NOMO-1 treated with dmso at 0.1 percent for 144 hours (cell line): ENCODE measurements at regions not wholly inside any gene's neighbourhood (a gene's known extent, or its start where the extent isn't known, plus 50 kb on each side); places are given as distances from the start of the nearest gene placed in this dataset.
"Not testable (repeated sequence)": the region's sequence is repeated elsewhere in the genome, so short reads cannot be mapped to it uniquely, and the experiment has no call there.

Experiments used
- DNase-seq: peaks from one replicate; lab custom pipeline; 2025; ENCODE audit not compliant: unreplicated experiment; lab: John Stamatoyannopoulos, UW

DNA sequence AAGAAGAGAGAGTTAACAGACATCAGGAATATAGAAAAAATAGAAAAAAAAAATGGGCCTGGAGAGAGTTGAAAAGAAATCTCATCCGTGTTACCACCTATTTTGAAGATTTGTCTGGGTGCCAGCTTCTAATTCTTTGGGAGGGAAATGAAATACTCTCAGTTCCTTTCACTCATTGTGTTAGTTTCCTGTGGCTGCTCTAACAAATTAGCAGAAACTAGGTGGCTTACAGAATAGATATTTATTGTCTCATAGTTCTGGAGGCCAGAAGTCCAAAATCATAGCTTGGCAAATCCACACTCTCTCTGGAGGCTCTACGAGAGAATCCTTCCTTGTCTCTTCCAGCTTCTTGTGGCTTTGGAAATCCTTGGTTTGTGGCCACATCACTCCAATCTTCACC is 225.1 kb upstream of the BTBD3 start:
- no peak for DNase-seq

DNA sequence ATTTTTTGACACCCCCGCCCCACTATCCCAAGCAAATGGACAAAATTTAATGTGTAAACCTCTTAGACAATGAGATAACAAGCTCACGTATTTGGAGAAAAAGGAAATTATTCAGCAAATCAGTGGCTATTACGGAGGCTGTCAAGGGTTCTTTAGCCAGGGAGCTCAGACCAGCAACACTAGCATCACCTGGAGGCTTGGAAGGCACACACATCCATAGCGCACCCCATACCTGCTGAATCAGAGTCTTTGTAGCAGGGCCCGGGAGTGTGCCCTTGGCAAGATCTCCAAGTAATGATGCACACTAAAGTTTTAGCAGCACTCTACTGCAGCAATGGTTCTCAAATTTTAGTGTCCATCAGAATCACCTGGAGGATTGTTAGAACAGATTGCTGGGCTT is 223.2 kb upstream of the BTBD3 start:
- DNase-seq = no peak

DNA sequence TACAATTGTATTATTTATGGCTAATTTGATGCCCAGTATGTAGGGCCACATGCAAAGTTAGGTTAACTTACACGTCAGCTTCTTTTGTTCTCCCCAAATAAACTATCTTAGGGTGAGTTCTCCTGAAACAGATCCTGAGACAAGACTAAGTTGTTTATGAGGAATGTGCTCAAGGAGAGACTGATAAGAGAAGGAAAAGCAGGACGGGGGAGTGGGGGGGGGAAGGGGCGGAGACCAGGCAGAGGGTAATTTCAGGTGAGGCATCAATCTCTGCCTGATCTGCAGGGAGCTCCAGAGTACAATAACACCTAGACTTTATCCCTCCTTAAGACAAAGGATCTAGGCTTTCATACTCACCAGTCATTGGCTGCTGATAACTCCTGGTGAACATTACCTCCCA is 220.6 kb upstream of the BTBD3 start:
- DNase-seq = no peak

DNA sequence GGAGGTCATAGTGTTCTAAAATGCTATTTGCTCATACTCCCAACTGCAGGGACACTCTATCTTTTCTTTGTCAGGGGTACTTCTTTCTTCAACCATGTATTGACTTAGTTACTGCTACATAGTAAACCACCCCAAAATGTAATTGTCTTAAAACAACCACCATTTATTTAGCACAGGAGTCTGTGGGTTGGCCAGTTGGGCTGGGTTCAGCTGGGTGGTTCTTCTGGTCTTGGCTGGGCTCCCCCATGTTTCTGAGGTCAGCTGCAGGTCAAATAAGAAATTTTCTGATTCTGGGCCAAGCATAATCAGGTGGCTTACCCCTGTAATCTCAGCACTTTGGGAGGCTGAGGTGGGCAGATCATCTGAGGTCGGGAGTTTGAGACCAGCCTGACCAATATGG is 220.0 kb upstream of the BTBD3 start:
- DNase-seq = no peak

- DNase-seq = no peak
Measured at GRCh38 chr20:11698124-11698523, 219.6 kb upstream of the BTBD3 start.

GRCh38 chr20:11700831-11701230 is 216.9 kb upstream of the BTBD3 start:
- peak; percentile 34 for DNase-seq

GRCh38 chr20:11702721-11703518 is 214.8 kb upstream of the BTBD3 start:
- no peak for DNase-seq

GRCh38 chr20:11705512-11705911 is 212.2 kb upstream of the BTBD3 start:
- DNase-seq = no peak

DNA sequence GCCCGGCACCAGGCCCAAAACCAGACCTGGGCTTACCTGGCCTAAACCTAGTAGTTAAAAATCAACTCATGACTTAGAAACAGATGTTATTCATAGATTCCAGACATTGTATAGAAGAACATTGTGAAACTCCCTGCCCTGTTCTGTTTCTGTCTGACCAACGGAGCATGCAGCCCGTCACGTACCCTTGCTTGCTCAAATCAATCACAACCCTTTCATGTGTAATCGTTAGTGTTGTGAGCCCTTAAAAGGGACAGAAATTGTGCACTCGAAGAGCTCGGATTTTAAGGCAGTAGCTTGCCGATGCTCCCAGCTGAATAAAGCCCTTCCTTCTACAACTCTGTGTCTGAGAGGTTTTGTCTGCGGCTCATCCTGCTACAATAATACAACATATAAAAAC is 209.5 kb upstream of the BTBD3 start:
- not testable (repeated sequence) for DNase-seq

GRCh38 chr20:11711214-11711613 is 206.5 kb upstream of the BTBD3 start:
- no peak for DNase-seq

- no peak for DNase-seq
Measured at GRCh38 chr20:11712639-11713160, 205.0 kb upstream of the BTBD3 start.

DNA sequence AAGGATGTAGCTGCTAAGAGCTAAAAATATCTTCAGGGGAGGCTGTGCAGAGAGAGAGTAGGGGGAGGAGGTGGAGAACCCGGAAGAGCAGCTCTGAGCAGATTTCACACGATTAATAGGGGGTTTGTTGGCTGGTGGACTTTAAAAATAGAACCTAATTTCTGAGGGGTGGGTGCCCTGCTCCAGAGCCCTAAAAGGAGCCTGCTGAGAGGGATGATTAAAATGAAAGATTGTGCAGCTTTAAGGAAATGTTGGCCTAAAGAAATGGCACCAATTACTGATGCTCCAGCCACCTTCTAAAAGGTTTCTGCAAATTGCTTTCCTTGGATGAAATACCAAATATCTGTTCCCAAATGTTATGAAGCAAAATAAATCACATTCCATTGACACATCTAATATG is 202.8 kb upstream of the BTBD3 start:
- DNase-seq = no peak

DNA sequence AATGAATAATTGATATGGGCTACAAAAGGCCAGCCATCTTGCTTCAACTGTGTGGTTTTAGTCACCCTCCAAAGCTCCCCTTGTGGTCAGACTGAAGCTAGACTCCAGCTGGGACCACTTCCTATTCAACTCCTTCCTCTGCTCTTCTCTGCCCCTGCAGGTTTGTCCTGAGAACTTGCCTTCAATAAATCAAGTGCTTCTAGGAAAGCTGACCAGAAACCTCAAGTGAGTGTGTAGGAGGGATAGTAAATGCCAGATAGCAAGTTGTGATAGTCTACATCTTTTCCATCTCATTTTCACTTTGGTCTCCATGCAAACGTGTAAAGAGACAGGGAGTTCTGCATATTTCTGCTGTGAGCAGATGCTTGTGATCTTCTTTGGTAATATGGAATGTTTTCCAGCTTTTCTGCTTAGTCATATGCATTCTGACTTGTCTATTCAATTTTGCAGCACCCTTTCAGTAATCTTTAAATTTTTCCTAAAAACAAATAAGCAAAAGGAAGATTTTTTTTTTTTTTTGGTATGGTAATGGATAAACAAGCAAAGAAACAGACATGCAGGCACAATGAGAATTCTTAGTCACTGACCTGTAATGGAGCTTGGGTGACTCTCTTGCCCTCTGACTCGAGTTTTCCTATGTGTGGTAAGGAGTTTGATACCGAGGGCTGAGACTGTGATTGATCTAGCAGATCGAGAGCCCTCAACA is 201.3 kb upstream of the BTBD3 start:
- DNase-seq = peak; percentile 10

DNA sequence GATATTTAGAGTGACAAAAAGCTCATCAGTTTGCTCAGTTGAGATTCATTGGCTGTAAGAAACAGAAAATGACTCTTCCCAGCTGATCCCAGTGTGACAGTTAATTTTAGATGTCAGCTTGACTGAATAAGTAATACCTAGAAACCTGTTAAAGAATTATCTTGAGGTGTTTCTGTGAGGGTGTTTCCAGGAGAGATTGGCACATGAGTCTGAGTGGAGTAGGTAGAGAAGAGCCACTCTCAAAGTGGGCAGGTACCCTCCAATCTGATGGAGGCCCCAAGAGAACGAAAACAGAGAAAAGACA is 200.8 kb upstream of the BTBD3 start:
- no peak for DNase-seq

DNA sequence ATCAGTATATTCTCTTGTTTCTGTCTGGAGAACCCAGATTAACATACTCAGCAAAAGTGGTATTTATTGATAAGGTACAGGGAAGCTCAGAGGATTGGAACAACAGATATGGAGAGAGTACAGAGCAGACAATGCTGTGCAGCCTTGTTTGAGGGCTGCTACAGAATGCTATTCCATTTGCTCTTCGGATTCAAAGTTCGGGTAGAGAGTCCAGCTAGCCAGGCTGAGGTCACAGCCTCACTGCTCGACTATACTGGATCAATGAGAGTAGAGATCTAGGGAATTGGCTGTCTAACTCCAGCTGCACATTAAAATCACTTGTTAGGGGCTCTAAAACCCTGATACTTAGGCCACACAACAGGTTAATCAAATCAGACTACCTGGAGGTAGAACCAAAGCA is 200.1 kb upstream of the BTBD3 start:
- DNase-seq = no peak

DNA sequence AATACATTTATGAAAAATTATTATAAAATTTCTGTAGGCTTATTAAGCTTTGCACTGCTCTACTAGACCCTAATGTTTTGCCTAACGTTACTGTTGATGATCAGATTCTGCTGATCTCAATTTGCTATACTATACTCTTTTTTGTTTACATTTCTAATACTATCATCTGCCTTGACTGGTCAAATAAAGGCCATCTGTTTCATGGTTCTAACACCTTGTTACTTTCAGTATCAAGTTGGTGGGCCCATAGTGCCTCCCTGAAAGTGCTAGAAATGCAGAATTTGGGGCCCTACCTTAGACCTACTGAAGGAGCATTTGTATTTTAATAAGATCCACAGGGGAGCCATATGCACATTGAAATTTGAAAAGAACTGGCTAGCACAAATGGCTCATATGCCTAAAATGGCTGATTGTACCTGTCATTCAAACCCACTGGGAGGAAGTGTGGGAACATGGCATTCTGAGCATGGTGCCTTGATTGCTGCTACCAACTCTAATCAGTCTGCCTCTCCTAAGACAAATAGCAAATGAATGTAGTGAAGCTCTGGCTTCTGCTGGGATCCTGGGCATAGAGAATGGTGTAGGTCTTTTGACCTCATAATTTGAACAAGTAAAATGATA is 199.1 kb upstream of the BTBD3 start:
- no peak for DNase-seq

GRCh38 chr20:11719153-11719552 is 198.5 kb upstream of the BTBD3 start:
- DNase-seq = no peak

- DNase-seq = no peak
Measured at GRCh38 chr20:11721411-11721810, 196.3 kb upstream of the BTBD3 start.

DNA sequence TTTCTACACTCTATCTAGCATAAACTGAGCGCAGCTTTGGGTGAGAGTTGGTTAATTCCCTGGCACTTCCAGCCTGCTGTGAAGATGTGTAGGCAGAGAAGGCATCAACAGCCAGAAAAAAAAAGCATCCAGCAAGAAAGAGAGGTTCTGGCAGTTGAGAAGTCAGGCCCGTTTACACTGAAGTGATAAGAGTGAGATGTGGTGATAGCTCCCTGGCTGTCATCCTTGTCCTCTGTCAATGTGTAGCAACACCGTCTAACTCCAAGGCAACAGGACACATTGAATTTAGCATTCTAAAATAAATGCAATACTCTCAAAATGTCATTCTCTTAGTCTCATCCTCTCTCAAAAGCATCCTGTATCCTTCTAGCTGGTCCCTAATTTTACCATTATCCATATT is 193.6 kb upstream of the BTBD3 start:
- DNase-seq = no peak

DNA sequence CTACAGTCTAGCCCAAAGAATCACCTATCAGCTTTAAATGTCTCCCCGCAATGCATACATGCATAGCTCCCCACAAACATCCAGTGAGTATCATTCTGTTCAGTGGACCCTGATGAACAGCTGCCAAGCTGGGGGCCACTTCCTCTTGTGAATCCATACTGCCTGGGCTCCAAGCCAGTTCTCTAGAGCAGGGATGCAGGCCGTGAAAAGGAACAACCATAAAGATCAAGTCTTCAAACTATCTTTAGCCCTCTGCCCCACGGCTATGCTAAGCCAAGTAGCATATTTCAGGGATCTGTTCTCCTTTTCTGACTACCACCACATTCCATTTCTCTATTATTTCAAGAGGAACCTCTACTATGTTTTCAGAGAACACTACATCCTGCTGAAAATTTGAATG is 191.7 kb upstream of the BTBD3 start:
- DNase-seq = no peak

GRCh38 chr20:11727708-11728107 is 190.0 kb upstream of the BTBD3 start:
- DNase-seq = no peak

DNA sequence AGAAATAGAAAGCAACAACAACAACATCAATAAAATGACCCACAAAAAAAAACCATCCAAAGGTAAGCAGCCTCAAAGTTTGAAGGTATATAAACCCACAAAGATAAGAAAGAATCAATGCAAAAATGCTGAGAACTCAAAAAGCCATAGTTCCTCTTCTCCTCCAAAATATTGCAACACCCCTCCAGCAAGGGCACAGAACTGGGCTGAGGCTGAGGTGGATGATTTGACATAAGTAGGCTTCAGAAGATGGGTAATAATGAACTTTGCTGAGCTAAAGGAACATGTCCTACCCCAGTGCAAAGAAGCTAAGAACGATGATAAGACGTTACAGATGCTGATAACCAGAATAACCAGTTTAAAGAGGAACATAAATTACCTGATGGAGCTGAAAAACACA is 188.8 kb upstream of the BTBD3 start:
- DNase-seq = no peak
